SK-N-SH (cell line): ENCODE measurements at regions not wholly inside any gene's neighbourhood (a gene's known extent, or its start where the extent isn't known, plus 50 kb on each side); places are given as distances from the start of the nearest gene placed in this dataset.

Source experiments
- CTCF ChIA-PET: fragments of 300-600, 350-600 bp; formaldehyde crosslinking; extraction: SDS; loops from one replicate; lab custom pipeline; 2021; lab: Yijun Ruan, JAX
- POLR2A ChIA-PET: fragments of 350-600 bp; sonication (Branson Sonifier 250); formaldehyde crosslinking; extraction: SDS; loops from one replicate; lab custom pipeline; 2020; ENCODE audit warnings: antibody characterized with exemption, inconsistent platforms; lab: Yijun Ruan, JAX
- DNase-seq: peaks from one replicate; pipeline ENCODE4 v3.0.0; 2012
- H2AFZ ChIP-seq: fragments of 200-600 bp; sonication (generic); 2 replicates; pipeline ENCODE4 v1.8.1; 2016; ENCODE audit warnings: antibody characterized with exemption, mild to moderate bottlenecking, low read depth
- H3F3A ChIP-seq: fragments of 200-600 bp; sonication (generic); replicated peaks from 2 replicates; pipeline ENCODE3; 2016; ENCODE audit warnings: antibody characterized with exemption, mild to moderate bottlenecking; ENCODE audit not compliant: insufficient read depth
- H3K27ac ChIP-seq, 2 experiments: fragments of 200-500 bp in 1 of 2; fragments of 200-600 bp in 1 of 2; sonication (Bioruptor generic) in 1 of 2; sonication (generic), shearing (Covaris generic) in 1 of 2; 2 replicates each; pipeline versions ENCODE4 v1.5.1 to v1.6.1; 2014 to 2016; ENCODE audit warnings: low read depth in 2 of 2, inconsistent platforms in 1 of 2, low read length in 1 of 2, mild to moderate bottlenecking in 1 of 2, mixed read lengths in 1 of 2
- H3K27me3 ChIP-seq: fragments of 200-600 bp; sonication (generic), shearing (Covaris generic); 2 replicates; pipeline ENCODE4 v1.6.1; 2016; ENCODE audit warnings: mixed run types; ENCODE audit not compliant: insufficient read depth
- H3K36me3 ChIP-seq, 2 experiments: fragments of 200-500 bp in 1 of 2; fragments of 200-600 bp in 1 of 2; sonication (Bioruptor generic) in 1 of 2; sonication (generic) in 1 of 2; replicated peaks in 1 of 2; 2 replicates each; pipeline versions ENCODE3 to v1.5.1; 2014 to 2016; ENCODE audit warnings: low read length in 1 of 2, mild to moderate bottlenecking in 1 of 2; ENCODE audit not compliant: insufficient read depth in 2 of 2, control insufficient read depth in 1 of 2
- H3K4me1 ChIP-seq, 2 experiments: fragments of 200-500 bp in 1 of 2; fragments of 200-600 bp in 1 of 2; sonication (Bioruptor generic) in 1 of 2; sonication (generic), shearing (Covaris generic) in 1 of 2; 2 replicates each; pipeline versions ENCODE4 v1.5.1 to v1.6.1; 2014 to 2016; ENCODE audit warnings: low read depth in 1 of 2, low read length in 1 of 2, mixed run types in 1 of 2; ENCODE audit not compliant: insufficient read depth in 2 of 2, control insufficient read depth in 1 of 2
- H3K4me2 ChIP-seq: fragments of 200-600 bp; sonication (generic), shearing (Covaris generic); 2 replicates; pipeline ENCODE4 v1.6.1; 2017; ENCODE audit warnings: mixed run types
- H3K4me3 ChIP-seq, 2 experiments: fragments of 200-500 bp in 1 of 2; fragments of 200-600 bp in 1 of 2; sonication (Bioruptor generic) in 1 of 2; sonication (generic), shearing (Covaris generic) in 1 of 2; 2 replicates each; pipeline versions ENCODE4 v1.5.1 to v1.8.1; 2014 to 2016; ENCODE audit warnings: low read depth in 2 of 2, inconsistent platforms in 1 of 2, low read length in 1 of 2, mild to moderate bottlenecking in 1 of 2, mixed read lengths in 1 of 2, moderate library complexity in 1 of 2
- H3K79me2 ChIP-seq: fragments of 200-600 bp; sonication (generic); 2 replicates; pipeline ENCODE4 v1.8.1; 2017; ENCODE audit warnings: mild to moderate bottlenecking; ENCODE audit not compliant: insufficient read depth
- H3K9ac ChIP-seq: fragments of 200-600 bp; sonication (generic); 2 replicates; pipeline ENCODE4 v1.6.1; 2017; ENCODE audit warnings: mixed run types
- H3K9me2 ChIP-seq: fragments of 200-600 bp; sonication (generic); 2 replicates; pipeline ENCODE4 v1.6.1; 2017; ENCODE audit warnings: mixed run types
- H3K9me3 ChIP-seq: fragments of 200-600 bp; sonication (generic); 2 replicates; pipeline ENCODE4 v1.6.1; 2017; ENCODE audit warnings: mixed run types, mild to moderate bottlenecking, moderate library complexity
- H4K20me1 ChIP-seq: fragments of 200-600 bp; sonication (generic); 2 replicates; pipeline ENCODE4 v1.6.1; 2017; ENCODE audit warnings: mild to moderate bottlenecking, mixed run types; ENCODE audit not compliant: insufficient read depth
- ELF1 ChIP-seq: IDR thresholded peaks from 2 replicates; pipeline ENCODE4 v1.4.0; 2012
- EP300 ChIP-seq, 2 experiments: IDR thresholded peaks; 2 replicates each; pipeline versions ENCODE4 v1.4.0 to v1.6.1; 2012; ENCODE audit warnings: borderline replicate concordance in 1 of 2, low read depth in 1 of 2, low read length in 1 of 2
- FOSL2 ChIP-seq: IDR thresholded peaks from 2 replicates; pipeline ENCODE4 v1.4.0; 2012; ENCODE audit warnings: low read depth, mild to moderate bottlenecking, moderate library complexity, borderline replicate concordance
- GATA2 ChIP-seq: sonication (generic); formaldehyde crosslinking; IDR thresholded peaks from 2 replicates; pipeline ENCODE4 v1.5.0; 2020; ENCODE audit warnings: mild to moderate bottlenecking, missing genetic modification reagents
- RAD21 ChIP-seq: IDR thresholded peaks from 2 replicates; pipeline ENCODE4 v1.6.1; 2012; ENCODE audit warnings: mild to moderate bottlenecking, low read length
- REST ChIP-seq: IDR thresholded peaks from 2 replicates; pipeline ENCODE4 v1.6.1; 2012; ENCODE audit warnings: mild to moderate bottlenecking, low read depth, low read length, moderate library complexity
- RFX5 ChIP-seq: IDR thresholded peaks from 2 replicates; pipeline ENCODE4 v1.6.1; 2012; ENCODE audit warnings: mild to moderate bottlenecking, improper control_type of control experiment, low read length
- SIN3A ChIP-seq: IDR thresholded peaks from 2 replicates; pipeline ENCODE4 v1.6.1; 2012; ENCODE audit warnings: low read depth, mild to moderate bottlenecking, low read length, moderate library complexity, borderline replicate concordance
- SMC3 ChIP-seq: IDR thresholded peaks from 2 replicates; pipeline ENCODE4 v1.6.1; 2012; ENCODE audit warnings: low read depth, low read length, improper control_type of control experiment
- TAF1 ChIP-seq: IDR thresholded peaks from 2 replicates; pipeline ENCODE4 v1.6.1; 2012; ENCODE audit warnings: low read depth, mild to moderate bottlenecking, low read length, moderate library complexity, borderline replicate concordance
- TCF12 ChIP-seq: IDR thresholded peaks from 2 replicates; pipeline ENCODE4 v1.4.0; 2012
- TEAD4 ChIP-seq: IDR thresholded peaks from 2 replicates; pipeline ENCODE4 v1.4.0; 2012; ENCODE audit warnings: mild to moderate bottlenecking, borderline replicate concordance; ENCODE audit not compliant: insufficient read depth
- USF1 ChIP-seq: IDR thresholded peaks from 2 replicates; pipeline ENCODE4 v1.4.0; 2012; ENCODE audit warnings: low read depth, borderline replicate concordance
- USF2 ChIP-seq: fragments of 150-350 bp; IDR thresholded peaks from 2 replicates; pipeline ENCODE4 v1.6.1; 2017; ENCODE audit warnings: antibody characterized with exemption, low read length, low read depth, borderline replicate concordance
- YY1 ChIP-seq: IDR thresholded peaks from 2 replicates; pipeline ENCODE4 v1.4.0; 2012; ENCODE audit warnings: low read depth, mild to moderate bottlenecking
- WGBS: methylation state at CpG from one replicate; pipeline ENCODE4 v1.1.6; 2017; ENCODE audit warnings: low lambda C conversion rate; 5-methylcytosine and 5-hydroxymethylcytosine counted together
- TF ChIP-seq, protein P1 (sequence below): fragments of 150-350 bp; IDR thresholded peaks from 2 replicates; pipeline ENCODE4 v1.6.1; 2016; ENCODE audit warnings: mild to moderate bottlenecking, low read depth, low read length
- TF ChIP-seq, protein P2 (sequence below): fragments of 200-600 bp; sonication (generic); IDR thresholded peaks from 2 replicates; pipeline ENCODE4 v1.6.1; 2017; ENCODE audit warnings: antibody characterized with exemption, mild to moderate bottlenecking, moderate library complexity
- TF ChIP-seq, protein P3 (sequence below): IDR thresholded peaks from 2 replicates; pipeline ENCODE4 v1.4.0; 2012; ENCODE audit warnings: low read depth, borderline replicate concordance
- TF ChIP-seq, protein P4 (sequence below): IDR thresholded peaks from 2 replicates; pipeline ENCODE4 v1.4.0; 2012; ENCODE audit warnings: low read depth

DNA sequence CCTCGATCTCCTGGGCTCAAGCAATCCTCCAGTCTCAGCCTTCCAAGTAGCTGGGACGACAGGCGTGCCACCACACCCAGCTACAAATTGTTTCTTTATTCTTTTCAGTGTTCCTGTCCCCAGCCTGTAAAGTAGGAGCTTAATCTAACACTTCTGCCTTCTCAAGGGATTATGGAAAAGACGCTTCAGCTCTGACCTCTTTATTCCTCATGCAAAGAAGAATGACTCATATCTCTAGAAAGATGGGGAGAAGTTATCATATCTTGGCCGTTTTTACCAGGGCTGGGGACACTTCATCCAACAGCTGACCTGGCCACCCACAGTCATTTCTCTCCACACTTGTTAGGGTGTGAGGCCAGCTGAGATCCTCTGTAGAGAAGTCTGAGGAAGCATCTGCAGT is 172.6 kb downstream of the HAPSTR1 start:
- Histone ChIP-seq H3F3A (no peaks in the 10 kb centered on the region), H3K4me3 (no peak overlapping the region), H3K4me1 (peaks cover 0 to 13% of the 10 kb centered on the region in 2 experiments; a peak in 1 of 4 replicates), H3K9me2 (no peaks in the 10 kb centered on the region), H3K27ac (no peak overlapping the region), H2AFZ (no peak overlapping the region), H4K20me1 (no peaks in the 10 kb centered on the region), H3K27me3 (no peaks in the 10 kb centered on the region), H3K4me2 (no peak overlapping the region), H3K9ac (no peak overlapping the region), H3K36me3 (no peaks in the 10 kb centered on the region), H3K9me3 (no peaks in the 10 kb centered on the region), H3K79me2 (no peaks in the 10 kb centered on the region)
- POLR2A ChIA-PET: no interaction called here
- no peak for DNase-seq
- TF ChIP-seq USF2: no peak
- no peak for TF ChIP-seq FOSL2
- TF ChIP-seq RFX5: no peak
- TF ChIP-seq EP300 (IDR thresholded peaks at IDR 0.05; ENCODE audit: borderline replicate concordance in 1 of 2, low read depth in 1 of 2, low read length in 1 of 2): no peak
- TF ChIP-seq USF1: no peak
- TF ChIP-seq, protein P1, sequence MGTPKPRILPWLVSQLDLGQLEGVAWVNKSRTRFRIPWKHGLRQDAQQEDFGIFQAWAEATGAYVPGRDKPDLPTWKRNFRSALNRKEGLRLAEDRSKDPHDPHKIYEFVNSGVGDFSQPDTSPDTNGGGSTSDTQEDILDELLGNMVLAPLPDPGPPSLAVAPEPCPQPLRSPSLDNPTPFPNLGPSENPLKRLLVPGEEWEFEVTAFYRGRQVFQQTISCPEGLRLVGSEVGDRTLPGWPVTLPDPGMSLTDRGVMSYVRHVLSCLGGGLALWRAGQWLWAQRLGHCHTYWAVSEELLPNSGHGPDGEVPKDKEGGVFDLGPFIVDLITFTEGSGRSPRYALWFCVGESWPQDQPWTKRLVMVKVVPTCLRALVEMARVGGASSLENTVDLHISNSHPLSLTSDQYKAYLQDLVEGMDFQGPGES: no peak
- TF ChIP-seq, protein P2, sequence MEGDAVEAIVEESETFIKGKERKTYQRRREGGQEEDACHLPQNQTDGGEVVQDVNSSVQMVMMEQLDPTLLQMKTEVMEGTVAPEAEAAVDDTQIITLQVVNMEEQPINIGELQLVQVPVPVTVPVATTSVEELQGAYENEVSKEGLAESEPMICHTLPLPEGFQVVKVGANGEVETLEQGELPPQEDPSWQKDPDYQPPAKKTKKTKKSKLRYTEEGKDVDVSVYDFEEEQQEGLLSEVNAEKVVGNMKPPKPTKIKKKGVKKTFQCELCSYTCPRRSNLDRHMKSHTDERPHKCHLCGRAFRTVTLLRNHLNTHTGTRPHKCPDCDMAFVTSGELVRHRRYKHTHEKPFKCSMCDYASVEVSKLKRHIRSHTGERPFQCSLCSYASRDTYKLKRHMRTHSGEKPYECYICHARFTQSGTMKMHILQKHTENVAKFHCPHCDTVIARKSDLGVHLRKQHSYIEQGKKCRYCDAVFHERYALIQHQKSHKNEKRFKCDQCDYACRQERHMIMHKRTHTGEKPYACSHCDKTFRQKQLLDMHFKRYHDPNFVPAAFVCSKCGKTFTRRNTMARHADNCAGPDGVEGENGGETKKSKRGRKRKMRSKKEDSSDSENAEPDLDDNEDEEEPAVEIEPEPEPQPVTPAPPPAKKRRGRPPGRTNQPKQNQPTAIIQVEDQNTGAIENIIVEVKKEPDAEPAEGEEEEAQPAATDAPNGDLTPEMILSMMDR: no peak
- no peak for TF ChIP-seq RAD21
- TF ChIP-seq TCF12: no peak
- TF ChIP-seq TAF1: no peak
- TF ChIP-seq, protein P3, sequence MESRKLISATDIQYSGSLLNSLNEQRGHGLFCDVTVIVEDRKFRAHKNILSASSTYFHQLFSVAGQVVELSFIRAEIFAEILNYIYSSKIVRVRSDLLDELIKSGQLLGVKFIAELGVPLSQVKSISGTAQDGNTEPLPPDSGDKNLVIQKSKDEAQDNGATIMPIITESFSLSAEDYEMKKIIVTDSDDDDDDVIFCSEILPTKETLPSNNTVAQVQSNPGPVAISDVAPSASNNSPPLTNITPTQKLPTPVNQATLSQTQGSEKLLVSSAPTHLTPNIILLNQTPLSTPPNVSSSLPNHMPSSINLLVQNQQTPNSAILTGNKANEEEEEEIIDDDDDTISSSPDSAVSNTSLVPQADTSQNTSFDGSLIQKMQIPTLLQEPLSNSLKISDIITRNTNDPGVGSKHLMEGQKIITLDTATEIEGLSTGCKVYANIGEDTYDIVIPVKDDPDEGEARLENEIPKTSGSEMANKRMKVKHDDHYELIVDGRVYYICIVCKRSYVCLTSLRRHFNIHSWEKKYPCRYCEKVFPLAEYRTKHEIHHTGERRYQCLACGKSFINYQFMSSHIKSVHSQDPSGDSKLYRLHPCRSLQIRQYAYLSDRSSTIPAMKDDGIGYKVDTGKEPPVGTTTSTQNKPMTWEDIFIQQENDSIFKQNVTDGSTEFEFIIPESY: no peak
- no peak for TF ChIP-seq SIN3A
- no peak for TF ChIP-seq SMC3
- TF ChIP-seq YY1: no peak
- no peak for TF ChIP-seq TEAD4
- TF ChIP-seq, protein P4, sequence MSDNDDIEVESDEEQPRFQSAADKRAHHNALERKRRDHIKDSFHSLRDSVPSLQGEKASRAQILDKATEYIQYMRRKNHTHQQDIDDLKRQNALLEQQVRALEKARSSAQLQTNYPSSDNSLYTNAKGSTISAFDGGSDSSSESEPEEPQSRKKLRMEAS: no peak
- TF ChIP-seq ELF1: no peak
- no peak for TF ChIP-seq GATA2 (CRISPR knock-in tag)
- TF ChIP-seq REST: no peak
- CTCF ChIA-PET: no interaction called here
- 15% methylated on average over 5 of the region's 5 CpGs for WGBS
